CD1c-positive myeloid dendritic cell (primary cell): ENCODE measurements at regions not wholly inside any gene's neighbourhood (a gene's known extent, or its start where the extent isn't known, plus 50 kb on each side); places are given as distances from the start of the nearest gene placed in this dataset.
A peak's percentile ranks its signal among the peaks of the same experiment; 100 is the strongest.
"Not testable (repeated sequence)": the region's sequence is repeated elsewhere in the genome, so short reads cannot be mapped to it uniquely, and the experiment has no call there.

Experiments used
- DNase-seq: peaks from one replicate; pipeline ENCODE4 v3.0.0-alpha.2; 2016; ENCODE audit errors: extremely low spot score

- not testable (repeated sequence) for DNase-seq
These were observed 51.7 kb upstream of the PAXBP1 start for GRCh38 chr21:32823296-32823695.

GRCh38 chr21:32824950-32825349, 53.4 kb upstream of the PAXBP1 start:
- no peak for DNase-seq

- peak; percentile 59 for DNase-seq
These were observed 55.0 kb upstream of the PAXBP1 start for GRCh38 chr21:32826329-32827167.

GRCh38 chr21:32828908-32829307, 57.4 kb upstream of the PAXBP1 start:
- no peak for DNase-seq

- no peak for DNase-seq
These were observed 57.9 kb upstream of the PAXBP1 start for GRCh38 chr21:32829504-32829903.

- DNase-seq = not testable (repeated sequence)
These were observed 60.2 kb upstream of the PAXBP1 start for GRCh38 chr21:32831779-32832178.

GRCh38 chr21:32834211-32834915, 62.8 kb upstream of the PAXBP1 start:
- no peak for DNase-seq

GRCh38 chr21:32834916-32835235, 63.3 kb upstream of the PAXBP1 start:
- DNase-seq = no peak

GRCh38 chr21:32842146-32842545, 70.6 kb upstream of the PAXBP1 start:
- no peak for DNase-seq

- DNase-seq = no peak
These were observed 72.0 kb upstream of the PAXBP1 start for GRCh38 chr21:32843561-32843960.

- no peak for DNase-seq
These were observed 72.5 kb upstream of the PAXBP1 start for GRCh38 chr21:32844076-32844475.

- DNase-seq = peak; percentile 10
These were observed 73.3 kb upstream of the PAXBP1 start for GRCh38 chr21:32844653-32845436.

- no peak for DNase-seq
These were observed 87.1 kb upstream of the PAXBP1 start for GRCh38 chr21:32858628-32859027.

GRCh38 chr21:32860399-32860798, 88.8 kb upstream of the PAXBP1 start:
- DNase-seq = no peak

GRCh38 chr21:32861866-32862265, 90.3 kb upstream of the PAXBP1 start:
- DNase-seq = no peak

GRCh38 chr21:32867597-32867996, 96.0 kb upstream of the PAXBP1 start:
- DNase-seq = no peak

GRCh38 chr21:32868631-32869454, 97.3 kb upstream of the PAXBP1 start:
- no peak for DNase-seq

GRCh38 chr21:32869459-32869858, 97.9 kb upstream of the PAXBP1 start:
- DNase-seq = no peak

GRCh38 chr21:32876426-32876825, 104.9 kb upstream of the PAXBP1 start:
- no peak for DNase-seq

- DNase-seq = not testable (repeated sequence)
These were observed 106.3 kb upstream of the PAXBP1 start for GRCh38 chr21:32877888-32878287.

GRCh38 chr21:32878661-32879060, 107.1 kb upstream of the PAXBP1 start:
- peak; percentile 93 for DNase-seq

GRCh38 chr21:32881458-32881857, 109.9 kb upstream of the PAXBP1 start:
- no peak for DNase-seq
